Hepatocyte (in vitro differentiated cells): ENCODE measurements at regions not wholly inside any gene's neighbourhood (a gene's known extent, or its start where the extent isn't known, plus 50 kb on each side); places are given as distances from the start of the nearest gene placed in this dataset.

ENCODE experiments used
- DNase-seq: peaks from one replicate; pipeline ENCODE4 v3.0.0-alpha.2; 2016; ENCODE audit warnings: low spot score
- H2AFZ ChIP-seq: fragments of 200-600 bp; sonication (generic); 2 replicates; pipeline ENCODE4 v1.6.0; 2016; ENCODE audit warnings: antibody characterized with exemption, mild to moderate bottlenecking
- H3K27ac ChIP-seq: fragments of 200-600 bp; sonication (generic); 2 replicates; pipeline ENCODE4 v1.5.1; 2016; ENCODE audit warnings: mild to moderate bottlenecking
- H3K27me3 ChIP-seq: fragments of 200-600 bp; sonication (generic); 2 replicates; pipeline ENCODE4 v1.6.1; 2016
- H3K36me3 ChIP-seq: fragments of 200-600 bp; sonication (generic); replicated peaks from 2 replicates; pipeline ENCODE4 v1.5.1; 2016; ENCODE audit warnings: low read depth; ENCODE audit not compliant: insufficient read depth
- H3K4me1 ChIP-seq: fragments of 200-600 bp; sonication (generic); 2 replicates; pipeline ENCODE4 v1.5.1; 2016; ENCODE audit warnings: mild to moderate bottlenecking, moderate library complexity; ENCODE audit not compliant: insufficient read depth
- H3K4me2 ChIP-seq: fragments of 200-600 bp; sonication (generic); 2 replicates; pipeline ENCODE4 v1.6.0; 2016
- H3K4me3 ChIP-seq: fragments of 200-600 bp; sonication (generic); 2 replicates; pipeline ENCODE4 v1.5.1; 2016; ENCODE audit warnings: mild to moderate bottlenecking
- H3K79me2 ChIP-seq: fragments of 200-600 bp; sonication (generic); 2 replicates; pipeline ENCODE4 v1.6.0; 2017; ENCODE audit warnings: mild to moderate bottlenecking
- H3K9me2 ChIP-seq: fragments of 200-600 bp; sonication (generic); replicated peaks from 2 replicates; pipeline ENCODE4 v1.6.0; 2017; ENCODE audit warnings: mild to moderate bottlenecking; ENCODE audit not compliant: insufficient read depth
- H3K9me3 ChIP-seq: fragments of 200-600 bp; sonication (generic); 2 replicates; pipeline ENCODE4 v1.5.1; 2016; ENCODE audit warnings: low read depth, mild to moderate bottlenecking
- H4K20me1 ChIP-seq: fragments of 200-600 bp; sonication (generic); 2 replicates; pipeline ENCODE4 v1.6.0; 2016; ENCODE audit warnings: mild to moderate bottlenecking; ENCODE audit not compliant: insufficient read depth, poor library complexity, severe bottlenecking
- CTCF ChIP-seq: fragments of 200-600 bp; sonication (generic); IDR thresholded peaks from 2 replicates; pipeline ENCODE4 v1.5.1; 2016; ENCODE audit warnings: antibody characterized with exemption, mild to moderate bottlenecking; ENCODE audit not compliant: poor library complexity
- EZH2 ChIP-seq: fragments of 200-600 bp; sonication (generic); IDR thresholded peaks from 2 replicates; pipeline ENCODE4 v1.6.1; 2016; ENCODE audit warnings: antibody characterized with exemption, mild to moderate bottlenecking, borderline replicate concordance
- EZH2phosphoT487 ChIP-seq: fragments of 200-600 bp; sonication (generic); IDR thresholded peaks from one replicate; pipeline ENCODE4 v1.6.1; 2018; ENCODE audit warnings: antibody characterized with exemption, mild to moderate bottlenecking, low read depth, moderate library complexity; ENCODE audit not compliant: unreplicated experiment, severe bottlenecking
- WGBS: methylation state at CpG from one replicate; pipeline ENCODE4 v1.1.6; 2016; ENCODE audit warnings: low lambda C conversion rate; ENCODE audit errors: missing lambda C conversion rate; 5-methylcytosine and 5-hydroxymethylcytosine counted together

DNA sequence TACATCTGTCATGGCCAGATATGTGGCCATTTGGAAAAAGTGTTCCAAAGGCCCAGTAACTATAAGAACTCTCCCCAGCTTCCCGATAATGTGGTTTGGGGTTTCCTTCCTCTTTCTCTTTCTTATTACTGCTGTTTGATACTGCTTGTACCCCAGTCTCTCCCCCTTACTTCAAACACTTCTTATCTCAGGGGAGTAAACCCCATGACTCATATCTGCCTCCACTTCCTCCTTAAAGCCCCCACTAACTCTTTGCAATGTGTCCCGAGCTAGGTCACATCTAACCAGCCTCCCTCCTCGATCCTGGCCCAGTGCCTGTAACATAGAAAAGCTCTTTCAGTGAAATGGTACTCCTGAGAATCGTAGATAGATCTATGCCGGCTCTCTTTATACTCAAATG, 82.4 kb upstream of the STARD13 start:
- Histone ChIP-seq H2AFZ (no peak overlapping the region), H3K36me3 (no peaks in the 10 kb centered on the region), H3K9me3 (no peaks in the 10 kb centered on the region), H3K4me2 (no peak overlapping the region), H4K20me1 (no peaks in the 10 kb centered on the region), H3K27me3 (no peaks in the 10 kb centered on the region), H3K79me2 (no peaks in the 10 kb centered on the region), H3K9me2 (no peaks in the 10 kb centered on the region), H3K4me3 (no peak overlapping the region), H3K4me1 (no peaks in the 10 kb centered on the region), H3K27ac (no peak overlapping the region)
- no peak for DNase-seq
- 83% methylated on average over 5 of the region's 5 CpGs for WGBS
- no peak for TF ChIP-seq EZH2phosphoT487

- Histone ChIP-seq H3K27me3 (no peaks in the 10 kb centered on the region), H3K79me2 (no peaks in the 10 kb centered on the region), H3K9me2 (no peaks in the 10 kb centered on the region), H4K20me1 (no peaks in the 10 kb centered on the region), H3K9me3 (no peaks in the 10 kb centered on the region), H3K4me1 (no peaks in the 10 kb centered on the region), H3K4me3 (no peak overlapping the region), H2AFZ (no peak overlapping the region), H3K36me3 (no peaks in the 10 kb centered on the region), H3K27ac (no peak overlapping the region), H3K4me2 (no peak overlapping the region)
- WGBS = 83% methylated on average over 3 of the region's 3 CpGs
- DNase-seq = no peak
- TF ChIP-seq EZH2phosphoT487 (no peak), CTCF (no peak), EZH2 (no peak)
These were observed 83.5 kb upstream of the STARD13 start for GRCh38 chr13:33369073-33369472.

DNA sequence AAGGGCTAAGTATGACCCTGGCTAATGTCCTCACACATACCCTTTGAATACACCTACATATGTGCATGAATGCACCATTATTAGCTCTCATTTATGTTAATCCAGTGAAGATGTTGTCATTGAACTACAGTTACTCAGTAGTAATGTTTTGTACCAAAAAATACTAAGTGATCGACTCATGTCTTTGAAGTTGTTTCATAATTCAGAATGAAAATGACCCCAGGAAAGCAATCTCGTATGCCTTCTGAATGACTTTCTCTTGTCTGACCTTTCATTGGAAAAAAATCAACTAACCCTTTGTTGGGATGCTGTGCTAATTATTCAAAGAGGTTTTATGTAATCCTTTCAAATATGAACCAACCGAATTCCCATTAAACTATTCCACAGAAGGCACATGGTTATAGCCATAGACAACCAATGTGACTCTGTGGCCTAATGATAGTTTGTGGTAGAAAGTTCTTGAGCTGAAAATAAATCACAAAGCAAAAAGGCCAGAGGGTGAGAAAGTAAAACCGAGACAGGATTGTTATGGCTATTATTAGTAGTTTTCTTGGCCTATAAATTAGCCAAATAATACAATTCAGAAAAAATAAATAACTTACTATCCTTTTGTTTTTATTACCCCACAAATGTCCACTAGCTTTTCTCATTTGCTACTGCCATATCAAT, 86.8 kb upstream of the STARD13 start:
- Histone ChIP-seq H3K79me2 (no peaks in the 10 kb centered on the region), H2AFZ (no peak overlapping the region), H3K9me3 (no peaks in the 10 kb centered on the region), H3K4me1 (no peaks in the 10 kb centered on the region), H3K4me2 (no peak overlapping the region), H4K20me1 (no peaks in the 10 kb centered on the region), H3K9me2 (no peaks in the 10 kb centered on the region), H3K27ac (no peak overlapping the region), H3K27me3 (no peaks in the 10 kb centered on the region), H3K4me3 (no peak overlapping the region), H3K36me3 (no peaks in the 10 kb centered on the region)
- no peak for DNase-seq
- 82% methylated on average over 4 of the region's 4 CpGs for WGBS
- TF ChIP-seq CTCF (no peak), EZH2 (no peak), EZH2phosphoT487 (no peak)

DNA sequence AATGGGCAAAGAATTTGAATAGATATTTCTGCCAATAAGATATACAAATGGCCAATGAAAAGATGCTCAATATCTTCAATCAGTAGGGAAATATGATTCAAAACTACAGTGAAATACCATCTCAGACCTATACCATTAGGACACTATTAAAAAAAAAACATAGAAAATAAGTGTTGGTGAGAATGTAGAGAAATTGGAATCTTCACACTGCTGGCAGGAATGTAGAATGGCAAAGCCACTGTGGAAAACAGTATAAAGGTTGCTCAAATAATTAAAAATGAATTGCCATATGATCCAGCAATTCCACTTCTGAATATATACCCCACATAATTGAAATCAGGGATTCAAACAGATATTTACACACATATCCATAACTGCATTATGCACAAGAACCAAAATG, 88.1 kb upstream of the STARD13 start:
- Histone ChIP-seq H4K20me1 (no peaks in the 10 kb centered on the region), H3K9me2 (no peaks in the 10 kb centered on the region), H2AFZ (no peak overlapping the region), H3K27ac (no peak overlapping the region), H3K36me3 (no peaks in the 10 kb centered on the region), H3K79me2 (no peaks in the 10 kb centered on the region), H3K27me3 (no peaks in the 10 kb centered on the region), H3K4me2 (no peak overlapping the region), H3K4me1 (peaks cover 4% of the 10 kb centered on the region), H3K4me3 (no peak overlapping the region), H3K9me3 (no peaks in the 10 kb centered on the region)
- TF ChIP-seq EZH2 (no peak), EZH2phosphoT487 (no peak), CTCF (no peak)
- DNase-seq = no peak
